ENCODE measurements at regions not wholly inside any gene's neighbourhood (a gene's known extent, or its start where the extent isn't known, plus 50 kb on each side); places are given as distances from the start of the nearest gene placed in this dataset.
"Not testable (repeated sequence)": the region's sequence is repeated elsewhere in the genome, so short reads cannot be mapped to it uniquely, and the experiment has no call there.

DNA sequence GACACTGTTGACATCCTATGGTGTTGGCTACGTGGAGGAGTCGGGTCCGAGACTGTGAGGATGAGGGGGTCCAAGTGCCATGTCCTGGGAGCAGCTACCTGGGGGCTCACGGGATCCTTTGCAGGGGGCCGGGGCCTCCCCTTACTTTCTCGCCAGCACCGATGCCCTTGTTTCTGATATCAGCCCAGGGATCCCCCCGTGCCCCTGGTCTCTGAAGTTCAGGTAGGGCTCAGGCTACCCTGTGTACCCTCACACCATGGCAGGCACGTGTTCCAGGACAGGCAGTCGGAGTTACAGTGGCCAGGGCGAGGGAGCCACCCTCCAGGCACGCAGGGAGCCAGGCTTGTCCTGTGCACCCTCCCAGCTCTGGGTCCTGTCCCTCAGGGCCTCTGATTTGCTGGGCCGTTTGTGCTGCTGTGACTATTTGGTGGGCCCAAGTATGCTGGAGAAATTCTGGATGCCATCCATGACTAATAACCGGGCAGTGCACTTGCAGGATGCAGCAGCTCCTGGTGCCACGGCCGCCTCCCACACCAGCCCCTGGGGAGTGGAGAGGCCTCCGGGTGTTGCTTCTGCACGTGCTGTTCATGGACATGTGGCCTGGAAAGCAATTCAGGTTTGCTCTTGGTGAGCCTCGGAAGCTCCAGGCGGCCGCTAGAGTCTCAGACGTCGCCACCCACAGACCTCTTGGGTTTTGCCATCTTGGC, 93.1 kb upstream of the SFSWAP start:
- no peak for ATAC-seq
- H3K36me3 Mint-ChIP-seq: no peaks in the 10 kb centered on the region
- no peak overlapping the region for H3K27ac Mint-ChIP-seq
- DNase-seq (ENCODE audit: low spot score in 2 of 2): no peak
- H3K9me3 Mint-ChIP-seq: no peaks in the 10 kb centered on the region

DNA sequence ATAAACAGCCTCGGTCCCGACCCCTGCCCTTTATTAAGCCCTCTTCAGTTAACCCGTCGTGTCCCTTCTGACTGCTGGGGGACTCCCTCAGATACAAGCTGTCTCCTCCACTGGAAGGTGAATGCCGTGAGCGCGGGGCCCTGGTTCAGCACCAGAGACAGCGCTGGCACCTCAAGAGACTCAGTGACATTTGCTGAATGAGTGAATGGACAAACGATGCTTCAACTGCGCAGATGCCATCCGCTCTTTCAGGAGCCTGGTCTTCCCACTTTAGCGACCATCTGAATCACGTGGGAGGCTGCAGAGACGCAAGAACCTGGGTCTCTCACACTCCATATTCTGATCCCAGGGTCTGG, 92.6 kb upstream of the SFSWAP start:
- Mint-ChIP-seq H3K9me3 (no peaks in the 10 kb centered on the region), H3K36me3 (no peaks in the 10 kb centered on the region), H3K27ac (no peak overlapping the region)
- ATAC-seq (no peak), DNase-seq (ENCODE audit: low spot score in 2 of 2) (no peak)

DNA sequence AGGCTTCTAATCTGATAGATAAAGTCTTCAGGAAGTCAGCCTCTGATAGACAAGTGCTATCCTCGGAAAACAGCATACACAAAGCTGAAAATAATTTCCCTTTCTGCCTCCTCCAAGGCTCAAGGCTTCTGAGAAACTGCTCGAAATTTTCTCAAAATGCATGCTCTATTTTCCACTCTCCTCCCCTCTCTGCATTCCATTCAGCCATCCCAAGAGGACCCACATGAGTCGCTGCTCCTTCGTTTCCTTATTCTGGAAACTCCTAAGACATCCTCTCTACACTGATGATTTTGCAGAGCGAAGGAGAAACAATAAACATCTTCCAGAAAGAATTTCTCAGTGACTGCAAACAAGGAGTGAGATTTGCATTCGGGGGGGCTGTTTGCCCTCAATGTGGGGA, 92.2 kb upstream of the SFSWAP start:
- DNase-seq (ENCODE audit: low spot score in 2 of 2) (no peak), ATAC-seq (no peak)
- no peak overlapping the region for H3K27ac Mint-ChIP-seq
- no peaks in the 10 kb centered on the region for H3K9me3 Mint-ChIP-seq
- H3K36me3 Mint-ChIP-seq: no peaks in the 10 kb centered on the region

DNA sequence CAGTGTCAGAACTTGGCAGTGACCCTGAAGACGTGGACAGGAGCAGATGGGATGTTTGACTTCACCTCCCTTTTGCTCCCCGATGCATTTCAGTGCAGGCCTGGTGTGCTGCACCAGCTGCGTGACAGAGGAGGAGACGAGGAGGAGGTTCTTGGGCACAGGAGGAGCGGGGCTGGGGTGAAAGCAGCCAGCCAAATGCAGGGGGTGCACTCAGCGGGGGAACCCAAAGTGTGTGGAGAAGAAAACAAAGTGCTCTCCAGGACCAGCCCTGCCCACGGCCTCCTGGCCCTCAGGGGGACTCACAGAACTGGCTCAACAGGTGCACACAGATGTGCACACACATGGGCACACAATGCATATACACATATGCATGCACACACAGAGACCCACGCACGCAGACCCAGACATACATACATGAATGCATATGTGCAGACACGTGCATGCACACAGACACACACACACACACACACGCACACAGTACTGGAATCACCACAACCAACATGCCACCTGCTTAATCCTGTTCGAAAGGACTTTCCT, 91.7 kb upstream of the SFSWAP start:
- DNase-seq (ENCODE audit: low spot score in 2 of 2) (no peak), ATAC-seq (no peak)
- H3K9me3 Mint-ChIP-seq: no peaks in the 10 kb centered on the region
- H3K27ac Mint-ChIP-seq: no peak overlapping the region
- H3K36me3 Mint-ChIP-seq: no peaks in the 10 kb centered on the region

DNA sequence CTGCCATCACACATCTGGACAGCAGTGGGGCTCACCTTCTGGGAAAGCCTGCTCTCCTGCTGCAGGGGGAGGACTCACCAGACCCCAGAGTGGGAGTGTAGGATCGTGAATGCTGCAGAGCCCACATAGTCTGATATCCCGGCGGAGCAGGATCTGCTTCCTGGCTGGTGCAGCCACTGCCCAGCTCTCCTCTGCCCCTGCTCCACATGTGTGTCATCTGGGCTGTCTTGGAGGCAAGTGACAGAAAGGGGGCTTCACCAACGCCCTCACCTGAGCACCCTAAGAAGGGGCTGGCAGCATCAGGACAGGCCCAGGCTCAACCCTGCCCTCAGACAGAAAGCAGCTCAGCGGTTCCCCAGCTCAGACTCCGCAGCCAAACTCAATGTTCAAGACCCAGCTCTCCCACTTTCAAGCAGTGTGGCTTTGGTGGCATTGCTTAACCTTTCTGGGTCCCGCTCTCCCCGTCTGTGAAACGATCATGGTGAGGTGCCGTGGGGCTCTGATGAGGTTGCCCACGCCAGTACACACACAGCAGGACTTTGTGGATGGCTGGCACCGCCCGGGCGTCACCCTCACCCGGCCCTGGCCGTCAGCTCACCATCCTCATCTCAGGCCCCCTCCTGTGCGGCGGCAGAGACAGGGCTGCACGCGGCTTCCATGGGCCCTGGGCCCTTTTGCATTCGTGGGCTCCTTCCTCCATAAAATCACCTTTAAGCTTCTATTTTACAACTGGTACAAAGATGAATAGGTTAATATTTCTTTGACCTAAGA, 91.0 kb upstream of the SFSWAP start:
- DNase-seq (ENCODE audit: low spot score in 2 of 2) (no peak), ATAC-seq (no peak)
- Mint-ChIP-seq H3K9me3 (no peaks in the 10 kb centered on the region), H3K36me3 (no peaks in the 10 kb centered on the region), H3K27ac (no peak overlapping the region)

DNA sequence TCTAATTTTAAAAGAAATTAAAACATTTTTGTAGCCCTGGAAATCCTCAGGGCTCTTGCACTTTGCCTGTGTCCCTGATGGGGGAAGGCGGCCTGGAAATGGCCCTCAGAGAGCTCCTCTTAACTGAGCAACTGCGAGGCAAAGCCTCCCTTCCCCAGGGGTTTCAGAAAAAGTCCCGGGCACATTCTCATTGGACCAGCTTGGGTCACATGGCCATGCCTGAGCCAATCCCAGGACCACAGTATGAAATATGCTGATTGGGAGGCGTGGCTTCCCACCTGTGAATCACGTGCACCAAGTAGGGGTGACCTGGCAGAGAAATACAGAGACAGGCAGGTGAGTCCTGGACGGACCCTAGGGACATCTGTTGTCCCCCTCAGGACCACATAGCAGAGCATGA, 90.4 kb upstream of the SFSWAP start:
- no peak for DNase-seq (ENCODE audit: low spot score in 2 of 2)
- no peak for ATAC-seq
- Mint-ChIP-seq H3K36me3 (no peaks in the 10 kb centered on the region), H3K9me3 (no peaks in the 10 kb centered on the region), H3K27ac (no peak overlapping the region)

DNA sequence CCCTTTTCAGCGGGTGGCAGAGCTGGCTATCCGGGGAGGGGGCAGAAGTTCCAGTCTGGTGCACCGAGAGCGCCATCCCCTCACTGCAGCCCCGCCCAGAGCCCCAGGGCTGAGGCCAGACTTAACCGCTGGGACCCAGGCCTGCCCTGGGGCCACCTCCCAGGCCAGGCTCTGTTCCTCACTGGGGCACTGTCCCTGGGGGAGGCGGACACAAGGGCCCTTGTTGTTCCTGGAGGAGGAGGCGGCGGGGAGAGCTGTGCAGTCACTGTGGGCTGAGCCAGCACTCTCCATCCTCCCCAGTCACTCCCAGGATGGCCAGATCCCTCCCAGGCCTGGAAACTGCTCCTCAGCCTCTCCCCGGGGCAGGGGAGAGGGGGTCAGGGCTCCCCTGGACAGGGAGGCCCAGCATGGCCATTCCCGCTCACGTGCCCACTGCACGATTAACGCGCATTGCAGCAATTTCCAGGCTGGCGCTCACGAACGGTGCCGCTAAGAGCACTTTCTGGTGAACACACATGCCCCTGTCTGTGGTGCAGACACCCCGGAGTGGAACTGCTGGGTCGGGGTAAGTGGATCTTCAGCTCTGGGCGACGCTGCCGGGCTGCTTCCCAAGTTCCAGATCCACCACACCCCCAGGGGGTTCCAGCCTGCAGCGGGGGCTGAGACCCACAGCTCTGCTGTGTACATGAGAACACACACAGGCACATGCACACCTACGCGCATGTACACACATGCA, 89.8 kb upstream of the SFSWAP start:
- DNase-seq (ENCODE audit: low spot score in 2 of 2): no peak
- Mint-ChIP-seq H3K36me3 (no peaks in the 10 kb centered on the region), H3K9me3 (peaks cover 0 to 2% of the 10 kb centered on the region in 2 donors), H3K27ac (no peak overlapping the region)
- no peak for ATAC-seq

DNA sequence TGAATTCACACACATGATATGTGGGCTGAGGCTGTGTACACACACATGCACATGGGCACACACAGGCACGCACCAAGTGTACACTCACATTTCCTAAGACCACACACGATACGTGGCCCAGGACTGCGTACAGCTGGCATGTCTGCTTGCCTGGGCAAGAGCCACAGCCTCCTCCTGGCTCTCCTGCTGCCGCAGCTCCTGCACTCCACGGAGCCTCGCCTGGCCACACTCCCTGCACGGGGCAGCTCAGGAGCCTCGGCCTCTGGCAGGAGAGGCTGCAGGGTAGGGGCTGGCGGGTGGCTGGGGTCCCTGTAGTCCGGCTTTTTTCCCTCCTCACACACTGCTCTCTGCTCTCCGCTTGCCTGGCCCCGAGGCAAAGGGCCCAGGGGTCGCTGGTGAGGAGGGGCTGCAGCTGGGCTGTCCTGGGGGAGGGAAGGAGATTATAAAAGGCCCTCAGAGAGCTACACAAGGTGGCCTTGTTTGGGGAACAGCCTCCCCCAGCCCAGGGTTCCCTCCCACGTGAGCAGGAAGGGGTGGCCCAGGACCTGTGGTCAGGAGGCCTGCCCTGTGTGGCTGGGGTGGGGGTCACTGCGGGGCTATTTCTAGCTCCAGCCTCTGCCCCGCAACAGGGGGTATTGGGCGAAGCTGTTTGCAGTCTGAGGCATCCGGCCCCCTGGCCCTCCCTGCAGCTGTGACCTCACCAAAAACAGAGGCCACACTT, 89.0 kb upstream of the SFSWAP start:
- DNase-seq (ENCODE audit: low spot score in 2 of 2) (no peak), ATAC-seq (no peak)
- Mint-ChIP-seq H3K9me3 (peaks cover 0 to 3% of the 10 kb centered on the region in 2 donors), H3K27ac (no peak overlapping the region), H3K36me3 (no peaks in the 10 kb centered on the region)

DNA sequence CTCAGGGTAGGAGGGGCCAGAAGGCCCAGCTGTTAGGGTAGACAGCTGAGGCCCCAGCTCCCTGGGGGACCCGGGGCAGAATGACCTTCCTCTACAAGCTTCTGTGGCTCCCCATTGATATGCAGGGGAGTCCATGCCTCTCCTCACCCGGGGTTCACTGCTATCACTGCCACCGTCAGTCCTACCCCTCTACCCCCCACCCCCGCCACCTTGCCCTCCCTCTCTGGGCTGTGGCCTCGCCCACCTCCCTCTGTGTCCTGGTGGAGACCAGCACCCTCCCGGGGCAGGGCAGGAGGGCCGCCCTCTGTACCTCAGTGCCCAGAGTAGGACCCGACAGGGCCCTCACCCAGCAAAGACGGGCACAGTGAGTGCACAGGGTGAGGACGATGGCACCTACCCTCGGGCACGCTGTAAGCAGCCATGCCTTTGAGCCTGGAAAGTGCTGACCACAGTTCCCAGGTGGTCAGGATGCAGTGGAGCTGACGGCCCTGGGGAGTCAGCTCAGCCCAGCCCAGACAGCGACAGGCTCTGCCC, 88.4 kb upstream of the SFSWAP start:
- Mint-ChIP-seq H3K27ac (no peak overlapping the region), H3K9me3 (peaks cover 0 to 3% of the 10 kb centered on the region in 2 donors), H3K36me3 (no peaks in the 10 kb centered on the region)
- ATAC-seq (no peak), DNase-seq (ENCODE audit: low spot score in 2 of 2) (no peak)

DNA sequence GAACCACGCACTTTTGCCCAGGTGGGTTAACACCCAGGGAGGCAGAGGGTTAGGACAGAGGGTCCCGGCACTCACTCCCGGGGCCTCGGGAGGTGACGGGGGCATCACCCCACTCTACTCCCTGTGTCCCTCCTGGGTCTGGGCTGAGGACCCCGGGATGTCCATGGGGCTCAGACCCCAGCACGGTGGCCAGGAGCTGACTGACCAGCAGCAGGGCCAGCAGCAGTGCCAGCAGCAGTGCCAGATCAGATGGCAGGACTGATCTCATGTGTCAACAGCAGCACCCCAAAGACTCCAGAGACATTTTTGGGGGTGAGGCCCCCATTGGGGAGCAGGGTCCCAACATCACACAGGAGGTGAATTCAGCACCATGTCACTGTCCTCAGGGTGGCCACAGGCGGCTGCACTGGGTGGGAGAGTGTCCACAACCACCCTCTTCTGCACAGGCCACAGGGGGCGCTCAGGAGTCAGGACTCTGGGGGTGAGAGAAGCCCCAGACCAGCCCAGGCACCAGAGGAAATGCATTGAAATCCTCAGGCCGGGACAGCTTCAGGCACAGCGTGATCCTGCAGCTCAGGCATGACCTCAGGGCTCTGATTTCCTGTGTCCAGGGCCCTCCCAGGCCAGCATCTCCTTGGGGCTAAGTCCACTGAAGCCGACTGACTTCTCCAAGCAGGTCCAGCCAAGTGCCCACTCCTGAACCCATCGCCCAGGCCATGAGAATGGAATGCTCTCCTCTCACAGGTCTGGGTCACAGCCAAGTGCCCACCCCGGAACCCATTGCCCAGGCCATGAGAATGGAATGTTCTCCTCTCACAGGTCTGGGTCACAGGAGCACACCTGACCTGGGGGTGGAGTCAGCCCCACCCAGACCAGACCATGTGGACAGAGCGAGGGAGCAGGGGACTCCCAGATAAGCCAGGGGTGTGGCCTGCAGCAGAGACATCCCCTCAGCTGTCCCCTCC, 87.2 kb upstream of the SFSWAP start:
- H3K27ac Mint-ChIP-seq; H3K36me3 Mint-ChIP-seq; ATAC-seq; DNase-seq (ENCODE audit: low spot score in 2 of 2); H3K9me3 Mint-ChIP-seq: not testable (repeated sequence)

DNA sequence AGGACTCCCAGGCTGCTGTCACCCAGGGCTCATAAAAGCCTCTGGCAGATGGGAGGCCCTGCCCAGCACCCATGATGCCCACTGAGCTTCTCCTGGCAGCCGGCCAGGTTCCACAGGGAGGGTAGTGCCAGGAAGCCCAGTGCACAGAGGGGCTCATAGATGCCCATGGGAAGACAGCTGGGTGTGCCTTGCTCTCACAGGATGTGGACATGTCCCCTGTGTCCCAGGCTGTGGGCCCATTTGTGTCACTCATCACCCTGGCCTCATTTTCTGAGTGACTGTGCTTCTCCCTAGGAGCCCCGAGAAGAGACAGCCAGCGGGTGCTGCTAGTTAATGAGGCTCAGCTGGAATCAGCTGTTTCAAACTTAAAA, 86.5 kb upstream of the SFSWAP start:
- not testable (repeated sequence) for DNase-seq (ENCODE audit: low spot score in 2 of 2); ATAC-seq; H3K27ac Mint-ChIP-seq; H3K36me3 Mint-ChIP-seq; H3K9me3 Mint-ChIP-seq

DNA sequence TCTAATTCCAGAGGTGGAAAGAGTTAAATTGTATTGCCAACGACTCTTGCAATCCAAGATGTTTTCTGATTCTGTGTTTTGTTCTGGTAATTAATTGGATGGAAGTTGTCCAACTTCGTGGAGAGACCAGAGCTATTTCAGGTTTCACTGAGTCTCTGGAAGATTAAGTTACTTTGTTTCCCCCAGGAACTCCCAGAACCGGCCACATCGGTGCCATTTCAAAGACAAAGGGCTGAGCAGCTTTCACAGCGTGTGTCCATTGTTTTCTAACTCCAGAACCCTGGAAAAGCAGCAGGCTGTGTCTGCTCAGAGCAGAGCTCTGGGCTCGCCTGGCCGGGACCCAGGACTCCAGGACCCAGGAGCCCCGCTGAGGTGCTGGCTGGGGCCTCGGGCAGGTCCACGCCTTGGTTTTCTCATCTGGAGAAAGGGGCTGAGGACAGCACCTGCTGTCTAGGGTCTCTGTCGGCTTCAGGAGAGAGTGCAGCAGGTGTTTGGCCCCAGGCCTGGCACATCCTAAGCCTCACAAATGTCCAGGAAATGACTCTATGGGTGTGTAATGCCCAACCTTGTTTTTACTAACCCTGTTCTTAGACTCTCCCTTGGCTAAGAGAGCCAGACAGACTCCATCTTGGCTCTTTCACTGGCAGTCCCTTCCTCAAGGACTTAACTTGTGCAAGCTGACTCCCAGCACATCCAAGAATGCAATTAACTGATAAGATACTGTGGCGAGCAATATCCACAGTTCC, 86.0 kb upstream of the SFSWAP start:
- DNase-seq (ENCODE audit: low spot score in 2 of 2); ATAC-seq; H3K36me3 Mint-ChIP-seq; H3K27ac Mint-ChIP-seq; H3K9me3 Mint-ChIP-seq: not testable (repeated sequence)

DNA sequence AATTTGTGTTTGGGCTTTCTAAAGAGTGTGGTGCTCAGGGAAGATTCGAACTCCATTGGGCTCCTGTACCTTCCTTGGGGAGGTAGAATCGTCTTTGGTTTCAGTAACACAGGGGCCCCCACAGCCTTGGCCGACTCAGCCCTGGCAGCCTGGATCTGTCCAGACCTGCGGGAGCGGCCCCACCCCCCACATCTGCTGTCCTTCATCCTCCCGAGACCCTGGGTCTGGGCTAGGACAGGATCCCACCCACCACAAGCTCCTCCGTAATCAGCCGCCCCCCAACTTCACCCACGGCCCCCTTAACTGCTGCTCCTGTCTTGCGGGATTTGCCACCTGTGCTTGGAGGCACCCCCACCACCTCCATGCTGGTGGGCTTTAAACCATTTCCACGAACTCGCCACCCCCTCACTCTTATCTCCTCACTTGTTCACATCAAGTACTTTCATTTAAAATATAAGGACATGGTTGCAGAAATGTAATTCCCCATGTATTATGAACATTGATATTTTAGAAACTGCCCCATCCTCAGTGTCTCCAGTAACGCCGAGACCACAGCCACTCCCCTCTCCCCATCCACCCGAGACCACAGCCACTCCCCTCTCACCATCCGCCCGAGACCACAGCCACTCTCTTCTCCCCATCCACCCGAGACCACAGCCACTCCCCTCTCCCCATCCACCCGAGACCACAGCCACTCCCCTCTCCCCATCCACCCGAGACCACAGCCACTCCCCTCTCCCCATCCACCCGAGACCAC, 84.7 kb upstream of the SFSWAP start:
- H3K27ac Mint-ChIP-seq; ATAC-seq; H3K9me3 Mint-ChIP-seq; H3K36me3 Mint-ChIP-seq; DNase-seq (ENCODE audit: low spot score in 2 of 2): not testable (repeated sequence)
